Fibroblast of lung (primary cell): ENCODE measurements at regions not wholly inside any gene's neighbourhood (a gene's known extent, or its start where the extent isn't known, plus 50 kb on each side); places are given as distances from the start of the nearest gene placed in this dataset.

Source experiments
- DNase-seq, 2 donors: peaks; one replicate each; pipeline versions ENCODE4 v3.0.0 to v3.0.0-alpha.2; 2010; ENCODE audit warnings: low read depth in 2 of 2
- H2AFZ ChIP-seq: 2 replicates; pipeline ENCODE4 v1.5.1; 2012; ENCODE audit warnings: low read length, control low read depth, inconsistent platforms
- H3K27ac ChIP-seq: 2 replicates; pipeline ENCODE4 v1.5.1; 2011; ENCODE audit warnings: low read length, control low read depth; ENCODE audit not compliant: insufficient read depth
- H3K27me3 ChIP-seq: 2 replicates; pipeline ENCODE4 v1.5.1; 2011; ENCODE audit warnings: mild to moderate bottlenecking, low read length; ENCODE audit not compliant: control insufficient read depth, insufficient read depth
- H3K36me3 ChIP-seq: 2 replicates; pipeline ENCODE4 v1.5.1; 2011; ENCODE audit warnings: low read length; ENCODE audit not compliant: control insufficient read depth, insufficient read depth
- H3K4me1 ChIP-seq: 2 replicates; pipeline ENCODE4 v1.5.1; 2011; ENCODE audit warnings: low read length; ENCODE audit not compliant: control insufficient read depth, insufficient read depth; ENCODE audit errors: extremely low read depth
- H3K4me2 ChIP-seq: 2 replicates; pipeline ENCODE4 v1.5.1; 2011; ENCODE audit warnings: low read length, control low read depth; ENCODE audit not compliant: insufficient read depth; ENCODE audit errors: extremely low read depth
- H3K4me3 ChIP-seq, 4 experiments: fragments of 200-600 bp in 1 of 4; sonication (generic) in 1 of 4; replicated peaks in 1 of 4; 2 replicates each; pipeline ENCODE4 v1.5.1; 2011 to 2016; ENCODE audit warnings: low read length in 4 of 4, low read depth in 3 of 4, mild to moderate bottlenecking in 3 of 4, control low read depth in 2 of 4, inconsistent platforms in 1 of 4, mixed read lengths in 1 of 4; ENCODE audit not compliant: insufficient read depth in 1 of 4; ENCODE audit errors: control extremely low read depth in 1 of 4
- H3K79me2 ChIP-seq: 2 replicates; pipeline ENCODE4 v1.5.1; 2012; ENCODE audit warnings: mild to moderate bottlenecking, low read length, inconsistent platforms; ENCODE audit not compliant: control insufficient read depth, insufficient read depth
- H3K9ac ChIP-seq: 2 replicates; pipeline ENCODE4 v1.5.1; 2011; ENCODE audit warnings: mild to moderate bottlenecking, low read length, control low read depth; ENCODE audit not compliant: insufficient read depth
- H3K9me3 ChIP-seq: 2 replicates; pipeline ENCODE4 v1.5.1; 2012; ENCODE audit warnings: low read depth, low read length; ENCODE audit not compliant: control insufficient read depth, insufficient read depth
- H4K20me1 ChIP-seq: 2 replicates; pipeline ENCODE4 v1.5.1; 2011; ENCODE audit warnings: low read length; ENCODE audit not compliant: control insufficient read depth, insufficient read depth; ENCODE audit errors: extremely low read depth
- CTCF ChIP-seq, 2 donors: IDR thresholded peaks in 1 of 2; conservative IDR thresholded peaks in 1 of 2; 1 replicate in 1 of 2; 2 replicates in 1 of 2; pipeline ENCODE4 v1.5.1; 2011 to 2012; ENCODE audit warnings: low read length in 2 of 2, control low read depth in 1 of 2, inconsistent platforms in 1 of 2, low read depth in 1 of 2, mild to moderate bottlenecking in 1 of 2
- EZH2 ChIP-seq: IDR thresholded peaks from 2 replicates; pipeline ENCODE4 v1.5.1; 2012; ENCODE audit warnings: low read length, control low read depth, mild to moderate bottlenecking; ENCODE audit errors: missing control alignments

GRCh38 chr12:27900920-27901879, 71.3 kb downstream of the PTHLH start:
- Histone ChIP-seq H3K9me3 (no peaks in the 10 kb centered on the region), H3K4me2 (no peak overlapping the region), H3K4me3 (no peak overlapping the region), H3K4me1 (peaks cover 6% of the 10 kb centered on the region), H3K9ac (no peak overlapping the region), H3K27me3 (no peaks in the 10 kb centered on the region), H3K36me3 (no peaks in the 10 kb centered on the region), H2AFZ (no peak overlapping the region), H3K27ac (no peak overlapping the region), H4K20me1 (no peaks in the 10 kb centered on the region), H3K79me2 (no peaks in the 10 kb centered on the region)
- TF ChIP-seq CTCF (conservative IDR thresholded peaks at IDR 0.05 in 1 of 2, IDR thresholded peaks at IDR 0.05 in 1 of 2; ENCODE audit: low read depth in 1 of 2, low read length in 2 of 2) (no peak), EZH2 (no peak)
- DNase-seq: no peak

GRCh38 chr12:27899151-27899661, 73.3 kb downstream of the PTHLH start:
- H3K4me3 ChIP-seq: no peak overlapping the region
- H3K79me2 ChIP-seq: no peaks in the 10 kb centered on the region
- no peak for TF ChIP-seq EZH2
- no peak for TF ChIP-seq CTCF (conservative IDR thresholded peaks at IDR 0.05 in 1 of 2, IDR thresholded peaks at IDR 0.05 in 1 of 2; ENCODE audit: low read depth in 1 of 2, low read length in 2 of 2)
- DNase-seq: peak; percentile 99
- peak overlapping the region; percentile 84 for H3K27ac ChIP-seq
- peak overlapping the region; percentile 49 for H2AFZ ChIP-seq
- H3K9ac ChIP-seq: no peak overlapping the region
- no peaks in the 10 kb centered on the region for H3K9me3 ChIP-seq
- no peaks in the 10 kb centered on the region for H3K36me3 ChIP-seq
- H3K4me1 ChIP-seq: peaks cover 6% of the 10 kb centered on the region
- peak overlapping the region; percentile 46 for H3K4me2 ChIP-seq
- no peaks in the 10 kb centered on the region for H4K20me1 ChIP-seq
- H3K27me3 ChIP-seq: no peaks in the 10 kb centered on the region

- no peak overlapping the region for H3K4me3 ChIP-seq
- peaks cover 6% of the 10 kb centered on the region for H3K4me1 ChIP-seq
- H3K9me3 ChIP-seq: no peaks in the 10 kb centered on the region
- peak in 1 of 2 donors; percentile 28 for DNase-seq
- TF ChIP-seq EZH2 (no peak), CTCF (conservative IDR thresholded peaks at IDR 0.05 in 1 of 2, IDR thresholded peaks at IDR 0.05 in 1 of 2; ENCODE audit: low read depth in 1 of 2, low read length in 2 of 2) (no peak)
- H3K79me2 ChIP-seq: no peaks in the 10 kb centered on the region
- H2AFZ ChIP-seq: no peak overlapping the region
- no peak overlapping the region for H3K9ac ChIP-seq
- no peak overlapping the region for H3K27ac ChIP-seq
- H3K27me3 ChIP-seq: no peaks in the 10 kb centered on the region
- H3K4me2 ChIP-seq: no peak overlapping the region
- H3K36me3 ChIP-seq: no peaks in the 10 kb centered on the region
- no peaks in the 10 kb centered on the region for H4K20me1 ChIP-seq
These were observed 74.5 kb downstream of the PTHLH start for GRCh38 chr12:27898022-27898421.
